GM19463 (cell line): ENCODE measurements at regions not wholly inside any gene's neighbourhood (a gene's known extent, or its start where the extent isn't known, plus 50 kb on each side); places are given as distances from the start of the nearest gene placed in this dataset.

Experiments used
- ATAC-seq: cut with Tn5 transposase; IDR thresholded peaks from one replicate; pipeline ENCODE4 v1.9.1; 2021; ENCODE audit warnings: mild to moderate bottlenecking, moderate library complexity; ENCODE audit not compliant: unreplicated experiment

DNA sequence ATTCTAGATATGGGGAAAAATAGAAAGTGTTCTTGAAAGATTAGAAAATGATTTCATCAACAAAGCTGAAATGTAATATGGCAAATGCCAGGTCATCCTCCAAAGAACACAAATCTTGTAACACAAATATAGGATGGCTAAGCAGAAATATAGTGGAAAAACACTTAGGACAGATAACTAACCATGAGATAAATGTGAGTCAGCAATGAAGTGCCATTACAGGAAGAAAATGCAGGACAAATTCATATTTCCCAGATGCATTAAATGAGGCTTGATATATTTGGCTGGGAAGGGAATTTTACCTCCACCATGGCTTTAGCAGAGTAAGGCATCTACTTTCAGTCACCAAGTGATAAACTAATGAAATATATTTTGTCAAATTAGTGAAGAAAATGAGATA is 92.8 kb upstream of the SEMA6D start:
- no peak for ATAC-seq

DNA sequence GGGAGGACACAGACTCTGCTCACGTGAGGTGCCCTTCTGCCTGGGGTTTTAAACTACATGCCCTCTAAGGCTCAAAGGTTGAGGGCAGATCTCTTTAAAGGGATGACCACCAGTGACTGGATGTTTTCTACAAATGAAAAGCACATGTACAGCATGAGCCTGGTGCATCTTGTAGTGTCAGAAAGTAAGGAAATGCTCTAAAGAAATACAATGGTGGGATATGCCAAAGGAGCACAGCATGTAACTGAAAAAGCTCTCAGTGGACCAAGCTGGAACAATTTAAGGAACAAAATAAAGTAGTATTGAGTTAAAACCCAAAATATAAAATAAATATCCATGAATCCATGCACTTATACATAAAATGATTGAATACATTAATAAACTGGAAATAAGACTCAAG is 78.3 kb upstream of the SEMA6D start:
- ATAC-seq, result no peak

- ATAC-seq, result no peak
Observed at GRCh38 chr15:47640079-47640478, 77.2 kb upstream of the SEMA6D start.

DNA sequence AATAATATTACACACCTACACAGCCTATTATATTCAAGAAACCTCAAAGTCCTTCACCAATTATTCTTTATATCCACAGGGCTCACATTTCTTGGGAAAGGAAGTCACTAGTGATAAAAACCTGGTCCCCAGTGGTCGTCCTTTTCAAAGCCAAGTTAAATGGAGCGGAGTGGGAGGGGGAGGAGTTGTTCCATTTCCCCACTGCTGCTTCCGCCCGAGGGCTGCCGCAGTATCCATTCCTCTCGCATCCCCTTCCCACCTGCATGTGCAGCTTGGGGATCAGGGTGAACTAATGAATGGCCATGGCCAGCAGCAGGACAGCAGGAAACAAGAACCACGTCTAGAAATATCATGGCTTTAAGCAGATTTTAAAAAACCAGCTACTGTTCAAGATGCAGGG is 76.4 kb upstream of the SEMA6D start:
- no peak for ATAC-seq

DNA sequence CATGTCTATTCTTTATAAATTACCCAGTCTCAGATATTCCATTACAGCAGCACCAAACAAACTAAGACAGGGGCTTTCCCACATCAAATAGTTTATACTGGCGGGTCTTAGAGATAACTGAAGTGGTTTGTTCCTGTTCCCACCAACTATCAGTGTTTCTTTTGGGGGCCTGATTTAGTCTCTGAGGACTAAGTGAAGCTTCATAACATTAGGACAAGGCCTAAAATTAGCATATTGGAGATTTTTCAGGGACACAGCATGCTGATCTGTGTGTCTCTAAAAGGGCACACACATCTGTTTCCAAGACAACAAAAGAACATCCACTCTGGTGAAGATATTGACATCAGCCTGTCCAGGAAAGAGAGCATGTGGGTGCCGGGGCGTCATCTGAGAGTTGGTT is 72.6 kb upstream of the SEMA6D start:
- ATAC-seq, result no peak

DNA sequence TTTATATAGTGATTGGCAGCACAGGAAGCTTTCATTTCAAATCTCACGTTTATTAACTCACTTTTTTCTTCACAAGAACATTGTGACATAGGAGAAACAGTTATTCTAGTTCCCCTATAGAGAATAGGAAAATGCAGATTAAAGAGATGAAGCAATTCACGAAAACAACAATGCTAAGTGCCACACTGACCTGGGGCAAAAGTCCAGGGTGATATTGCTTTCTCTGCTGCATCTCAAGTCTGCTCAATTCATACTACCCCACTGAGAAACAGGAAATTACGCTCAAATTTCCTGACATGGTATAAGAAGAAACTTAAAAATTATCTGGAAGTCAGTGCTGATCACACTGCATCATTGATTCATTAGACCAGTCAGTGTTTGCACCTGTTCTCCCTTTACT is 66.7 kb upstream of the SEMA6D start:
- ATAC-seq, result no peak

GRCh38 chr15:47652328-47652727 is 65.0 kb upstream of the SEMA6D start:
- no peak for ATAC-seq

GRCh38 chr15:47652844-47653243 is 64.5 kb upstream of the SEMA6D start:
- no peak for ATAC-seq

DNA sequence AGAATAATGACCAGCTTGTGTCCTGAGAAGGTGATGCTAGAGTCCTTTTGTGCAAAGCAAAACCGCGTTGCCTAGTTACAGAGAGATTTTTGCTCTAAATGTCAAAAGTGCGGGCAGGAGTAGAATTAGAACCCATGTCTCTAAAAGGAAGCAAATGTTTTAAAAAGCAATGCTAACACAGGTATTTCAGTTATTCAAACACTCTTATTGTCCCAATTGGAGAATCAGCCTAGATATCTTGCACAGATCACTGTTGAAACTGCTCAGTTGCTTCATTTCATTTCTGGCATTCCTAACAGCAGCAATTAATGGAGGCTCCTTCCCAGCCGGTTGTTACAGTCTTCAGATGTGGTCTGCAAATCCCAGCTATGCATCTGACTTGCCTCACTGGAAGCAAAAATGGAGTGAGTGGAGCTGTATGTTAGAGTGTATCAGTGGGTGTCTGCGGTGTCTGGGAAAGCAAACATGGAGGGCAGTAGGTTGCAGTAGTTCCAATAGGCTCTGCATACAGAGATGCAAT is 55.6 kb upstream of the SEMA6D start:
- no peak for ATAC-seq

DNA sequence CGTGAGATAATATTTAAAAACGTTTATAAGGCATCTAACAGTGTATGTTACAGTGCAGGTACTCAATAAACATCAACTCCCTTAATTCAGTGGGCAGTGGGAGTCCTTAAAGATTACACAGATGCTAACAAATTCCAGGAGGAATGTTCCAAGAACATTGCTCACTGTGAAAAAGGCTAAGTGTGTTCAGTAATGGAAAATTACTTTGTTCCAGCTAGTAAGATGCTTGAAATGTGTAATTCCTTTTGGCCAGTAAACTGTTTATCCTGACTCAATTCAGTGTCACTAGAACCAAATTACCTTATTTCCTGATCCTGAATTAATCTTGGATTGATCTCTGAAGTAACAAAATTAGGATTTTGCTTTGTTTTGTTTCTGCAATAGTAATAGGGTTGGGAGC is 54.2 kb upstream of the SEMA6D start:
- no peak for ATAC-seq
